Neural cell (in vitro differentiated cells): ENCODE measurements at regions not wholly inside any gene's neighbourhood (a gene's known extent, or its start where the extent isn't known, plus 50 kb on each side); places are given as distances from the start of the nearest gene placed in this dataset.

Experiments
- H2AFZ ChIP-seq: fragments of 200-600, 300-800 bp; sonication (generic), shearing (Covaris generic); 2 replicates; pipeline ENCODE4 v1.6.0; 2014; ENCODE audit warnings: low read depth, mild to moderate bottlenecking, antibody characterized with exemption, low read length, moderate library complexity
- H3F3A ChIP-seq: fragments of 200-600 bp; shearing (Covaris generic); 2 replicates; pipeline ENCODE4 v1.6.1; 2016; ENCODE audit warnings: mild to moderate bottlenecking, moderate library complexity, mixed read lengths, antibody characterized with exemption, low read length; ENCODE audit not compliant: insufficient read depth, poor library complexity, severe bottlenecking
- H3K27ac ChIP-seq: fragments of 200-600, 300-800 bp; sonication (generic), shearing (Covaris generic); 2 replicates; pipeline ENCODE4 v1.5.1; 2014; ENCODE audit warnings: mild to moderate bottlenecking, low read length, moderate library complexity
- H3K27me3 ChIP-seq: fragments of 300-800, 200-600 bp; sonication (generic), shearing (Covaris generic); 2 replicates; pipeline ENCODE4 v1.6.0; 2014; ENCODE audit warnings: mild to moderate bottlenecking, low read depth, low read length, moderate library complexity; ENCODE audit not compliant: insufficient read depth
- H3K36me3 ChIP-seq: fragments of 300-800, 200-600 bp; sonication (generic), shearing (Covaris generic); 2 replicates; pipeline ENCODE4 v1.5.1; 2014; ENCODE audit warnings: mild to moderate bottlenecking, antibody characterized with exemption, low read length, moderate library complexity; ENCODE audit not compliant: insufficient read depth
- H3K4me2 ChIP-seq: fragments of 300-800, 200-600 bp; sonication (generic), shearing (Covaris generic); 2 replicates; pipeline ENCODE4 v1.6.0; 2014; ENCODE audit warnings: mild to moderate bottlenecking, low read length
- H3K4me3 ChIP-seq: fragments of 300-800, 200-600 bp; sonication (generic), shearing (Covaris generic); 2 replicates; pipeline ENCODE4 v1.5.1; 2014; ENCODE audit warnings: mild to moderate bottlenecking, low read length, moderate library complexity
- H3K79me2 ChIP-seq: fragments of 200-600 bp; shearing (Covaris generic); replicated peaks from 2 replicates; pipeline ENCODE4 v1.6.0; 2014; ENCODE audit warnings: mild to moderate bottlenecking, low read length, moderate library complexity; ENCODE audit not compliant: insufficient read depth
- H3K9ac ChIP-seq: fragments of 300-800, 200-600 bp; sonication (generic), shearing (Covaris generic); 2 replicates; pipeline ENCODE4 v1.6.1; 2016; ENCODE audit warnings: mild to moderate bottlenecking, low read length, mixed read lengths
- H3K9me2 ChIP-seq: fragments of 200-600 bp; shearing (Covaris generic); 2 replicates; pipeline ENCODE4 v1.6.1; 2016; ENCODE audit warnings: mild to moderate bottlenecking, low read length, mixed read lengths; ENCODE audit not compliant: insufficient read depth
- H3K9me3 ChIP-seq: fragments of 200-600, 300-800 bp; sonication (generic), shearing (Covaris generic); 2 replicates; pipeline ENCODE4 v1.6.1; 2016; ENCODE audit warnings: mild to moderate bottlenecking, mixed run types, low read length, moderate library complexity, mixed read lengths
- H4K20me1 ChIP-seq: fragments of 200-600 bp; shearing (Covaris generic); 2 replicates; pipeline ENCODE4 v1.6.1; 2016; ENCODE audit warnings: mild to moderate bottlenecking, mixed run types; ENCODE audit not compliant: insufficient read depth
- EP300 ChIP-seq: fragments of 450-650 bp; conservative IDR thresholded peaks from 2 replicates; pipeline ENCODE4 v1.6.1; 2014; ENCODE audit warnings: antibody characterized with exemption, mild to moderate bottlenecking, moderate library complexity; ENCODE audit not compliant: poor library complexity, severe bottlenecking
- EZH2 ChIP-seq: fragments of 200-600, 300-800 bp; shearing (Covaris generic), sonication (generic); IDR thresholded peaks from 2 replicates; pipeline ENCODE4 v1.6.1; 2014; ENCODE audit warnings: antibody characterized with exemption, low read length, borderline replicate concordance, mild to moderate bottlenecking; ENCODE audit not compliant: insufficient read depth, poor library complexity, severe bottlenecking
- POLR2AphosphoS5 ChIP-seq: IDR thresholded peaks from 2 replicates; pipeline ENCODE4 v1.6.1; 2012
- RAD21 ChIP-seq: fragments of 450-650 bp; conservative IDR thresholded peaks from 2 replicates; pipeline ENCODE4 v1.6.1; 2014; ENCODE audit warnings: antibody characterized with exemption, mild to moderate bottlenecking, moderate library complexity
- SMC3 ChIP-seq: fragments of 450-650 bp; conservative IDR thresholded peaks from 2 replicates; pipeline ENCODE4 v1.6.1; 2014; ENCODE audit warnings: antibody characterized with exemption, mild to moderate bottlenecking, moderate library complexity; ENCODE audit not compliant: poor library complexity
- TF ChIP-seq, protein P1 (sequence below): fragments of 450-650 bp; IDR thresholded peaks from 2 replicates; pipeline ENCODE4 v1.5.1; 2014; ENCODE audit warnings: antibody characterized with exemption, mild to moderate bottlenecking, moderate library complexity; ENCODE audit not compliant: poor library complexity, severe bottlenecking
- TF ChIP-seq, protein P2 (sequence below): IDR thresholded peaks from 2 replicates; pipeline ENCODE4 v1.6.1; 2012; ENCODE audit warnings: borderline replicate concordance

DNA sequence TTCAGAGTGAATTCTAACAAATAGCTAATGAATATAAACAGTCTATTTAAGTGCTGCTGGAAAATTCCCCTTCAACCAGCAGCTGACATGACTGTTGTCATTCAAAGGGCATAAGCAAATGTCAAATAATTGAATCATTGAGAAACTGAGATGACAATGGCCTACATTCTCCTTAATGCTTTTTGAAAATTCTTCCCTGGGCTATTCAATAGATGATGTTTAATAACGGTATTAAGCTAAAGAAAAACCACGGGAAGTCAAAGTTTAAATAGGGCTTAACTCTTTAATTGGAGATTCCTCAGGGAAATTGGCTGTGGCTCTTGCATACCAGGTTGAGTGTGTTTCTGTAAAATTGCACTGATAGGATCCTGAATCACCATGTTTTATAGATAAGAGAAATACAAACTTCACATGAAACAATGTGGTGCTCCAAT is 77.0 kb downstream of the ARL4A start:
- Histone ChIP-seq H3K9me2 (no peaks in the 10 kb centered on the region), H3K4me3 (no peak overlapping the region), H3K4me2 (no peak overlapping the region), H3K27me3 (peaks cover 26% of the 10 kb centered on the region), H3K9me3 (no peaks in the 10 kb centered on the region), H4K20me1 (no peaks in the 10 kb centered on the region), H2AFZ (no peak overlapping the region), H3K79me2 (no peaks in the 10 kb centered on the region), H3K9ac (no peak overlapping the region), H3F3A (no peaks in the 10 kb centered on the region), H3K36me3 (no peaks in the 10 kb centered on the region), H3K27ac (no peak overlapping the region)
- TF ChIP-seq EZH2 (no peak), EP300 (peak; percentile 96), RAD21 (no peak), POLR2AphosphoS5 (peak; percentile 87)

DNA sequence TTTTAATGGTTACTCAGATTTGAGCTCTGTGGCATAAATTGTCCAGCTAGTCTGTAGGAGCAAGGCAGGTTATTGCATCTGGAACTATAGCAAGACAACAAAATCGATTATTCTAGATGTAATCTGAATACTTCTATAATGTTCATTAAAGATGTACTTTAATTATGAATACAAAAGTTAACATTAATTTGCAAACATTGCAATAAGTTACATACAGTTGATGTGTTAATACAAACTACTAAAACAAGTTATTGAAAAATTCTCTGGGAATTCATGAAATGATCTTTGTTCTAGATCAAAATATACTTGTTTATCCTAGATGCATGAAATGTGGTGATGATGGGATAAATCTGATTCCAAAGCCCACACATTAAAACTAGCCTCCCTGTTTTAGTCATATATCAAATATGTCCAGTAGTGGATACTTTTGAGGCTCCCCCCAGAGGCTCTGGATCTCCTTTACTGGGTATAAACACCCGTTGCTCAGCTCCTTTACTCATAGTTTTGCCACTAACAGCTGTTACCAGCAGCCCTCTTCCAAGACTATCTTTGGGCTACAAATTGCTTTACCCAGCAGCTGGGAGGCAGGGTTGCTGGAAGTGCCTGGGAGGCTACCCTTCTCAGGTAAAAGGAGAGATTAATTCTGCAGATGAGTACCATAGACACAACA is 78.1 kb downstream of the ARL4A start:
- H3K4me2 ChIP-seq = no peak overlapping the region
- H2AFZ ChIP-seq = no peak overlapping the region

More for the DNA sequence above, 78.1 kb downstream of the ARL4A start:
- Histone ChIP-seq H4K20me1 (no peaks in the 10 kb centered on the region), H3K27me3 (peaks cover 28% of the 10 kb centered on the region), H3K36me3 (no peaks in the 10 kb centered on the region), H3F3A (no peaks in the 10 kb centered on the region), H3K27ac (no peak overlapping the region), H3K79me2 (no peaks in the 10 kb centered on the region), H3K9me3 (no peaks in the 10 kb centered on the region), H3K4me3 (no peak overlapping the region), H3K9ac (no peak overlapping the region), H3K9me2 (no peaks in the 10 kb centered on the region)
- TF ChIP-seq, protein P1, sequence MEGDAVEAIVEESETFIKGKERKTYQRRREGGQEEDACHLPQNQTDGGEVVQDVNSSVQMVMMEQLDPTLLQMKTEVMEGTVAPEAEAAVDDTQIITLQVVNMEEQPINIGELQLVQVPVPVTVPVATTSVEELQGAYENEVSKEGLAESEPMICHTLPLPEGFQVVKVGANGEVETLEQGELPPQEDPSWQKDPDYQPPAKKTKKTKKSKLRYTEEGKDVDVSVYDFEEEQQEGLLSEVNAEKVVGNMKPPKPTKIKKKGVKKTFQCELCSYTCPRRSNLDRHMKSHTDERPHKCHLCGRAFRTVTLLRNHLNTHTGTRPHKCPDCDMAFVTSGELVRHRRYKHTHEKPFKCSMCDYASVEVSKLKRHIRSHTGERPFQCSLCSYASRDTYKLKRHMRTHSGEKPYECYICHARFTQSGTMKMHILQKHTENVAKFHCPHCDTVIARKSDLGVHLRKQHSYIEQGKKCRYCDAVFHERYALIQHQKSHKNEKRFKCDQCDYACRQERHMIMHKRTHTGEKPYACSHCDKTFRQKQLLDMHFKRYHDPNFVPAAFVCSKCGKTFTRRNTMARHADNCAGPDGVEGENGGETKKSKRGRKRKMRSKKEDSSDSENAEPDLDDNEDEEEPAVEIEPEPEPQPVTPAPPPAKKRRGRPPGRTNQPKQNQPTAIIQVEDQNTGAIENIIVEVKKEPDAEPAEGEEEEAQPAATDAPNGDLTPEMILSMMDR = no peak
- TF ChIP-seq POLR2AphosphoS5 = no peak
- TF ChIP-seq, protein P2, sequence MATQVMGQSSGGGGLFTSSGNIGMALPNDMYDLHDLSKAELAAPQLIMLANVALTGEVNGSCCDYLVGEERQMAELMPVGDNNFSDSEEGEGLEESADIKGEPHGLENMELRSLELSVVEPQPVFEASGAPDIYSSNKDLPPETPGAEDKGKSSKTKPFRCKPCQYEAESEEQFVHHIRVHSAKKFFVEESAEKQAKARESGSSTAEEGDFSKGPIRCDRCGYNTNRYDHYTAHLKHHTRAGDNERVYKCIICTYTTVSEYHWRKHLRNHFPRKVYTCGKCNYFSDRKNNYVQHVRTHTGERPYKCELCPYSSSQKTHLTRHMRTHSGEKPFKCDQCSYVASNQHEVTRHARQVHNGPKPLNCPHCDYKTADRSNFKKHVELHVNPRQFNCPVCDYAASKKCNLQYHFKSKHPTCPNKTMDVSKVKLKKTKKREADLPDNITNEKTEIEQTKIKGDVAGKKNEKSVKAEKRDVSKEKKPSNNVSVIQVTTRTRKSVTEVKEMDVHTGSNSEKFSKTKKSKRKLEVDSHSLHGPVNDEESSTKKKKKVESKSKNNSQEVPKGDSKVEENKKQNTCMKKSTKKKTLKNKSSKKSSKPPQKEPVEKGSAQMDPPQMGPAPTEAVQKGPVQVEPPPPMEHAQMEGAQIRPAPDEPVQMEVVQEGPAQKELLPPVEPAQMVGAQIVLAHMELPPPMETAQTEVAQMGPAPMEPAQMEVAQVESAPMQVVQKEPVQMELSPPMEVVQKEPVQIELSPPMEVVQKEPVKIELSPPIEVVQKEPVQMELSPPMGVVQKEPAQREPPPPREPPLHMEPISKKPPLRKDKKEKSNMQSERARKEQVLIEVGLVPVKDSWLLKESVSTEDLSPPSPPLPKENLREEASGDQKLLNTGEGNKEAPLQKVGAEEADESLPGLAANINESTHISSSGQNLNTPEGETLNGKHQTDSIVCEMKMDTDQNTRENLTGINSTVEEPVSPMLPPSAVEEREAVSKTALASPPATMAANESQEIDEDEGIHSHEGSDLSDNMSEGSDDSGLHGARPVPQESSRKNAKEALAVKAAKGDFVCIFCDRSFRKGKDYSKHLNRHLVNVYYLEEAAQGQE = no peak
- no peak for TF ChIP-seq RAD21
- TF ChIP-seq EP300 = no peak
- no peak for TF ChIP-seq SMC3
- TF ChIP-seq EZH2 = no peak
